GM23248 (cell line): ENCODE measurements at regions not wholly inside any gene's neighbourhood (a gene's known extent, or its start where the extent isn't known, plus 50 kb on each side); places are given as distances from the start of the nearest gene placed in this dataset.

Experiments
- DNase-seq: peaks from one replicate; pipeline ENCODE4 v3.0.0-alpha.2; 2015
- H2AFZ ChIP-seq: fragments of 200-600 bp; sonication (generic); 2 replicates; pipeline ENCODE4 v1.6.1; 2016; ENCODE audit warnings: antibody characterized with exemption
- H3F3A ChIP-seq: fragments of 200-600 bp; sonication (generic); 2 replicates; pipeline ENCODE4 v1.6.1; 2016; ENCODE audit warnings: mild to moderate bottlenecking, antibody characterized with exemption, mixed run types; ENCODE audit not compliant: insufficient read depth
- H3K27ac ChIP-seq: fragments of 200-600 bp; sonication (generic); 2 replicates; pipeline ENCODE4 v1.5.1; 2016; ENCODE audit warnings: mild to moderate bottlenecking
- H3K27me3 ChIP-seq: fragments of 200-600 bp; sonication (generic); replicated peaks from 2 replicates; pipeline ENCODE4 v1.6.1; 2016; ENCODE audit warnings: mild to moderate bottlenecking; ENCODE audit not compliant: insufficient read depth
- H3K36me3 ChIP-seq: fragments of 200-600 bp; sonication (generic); 2 replicates; pipeline ENCODE4 v1.6.1; 2016; ENCODE audit warnings: low read depth, mild to moderate bottlenecking
- H3K4me1 ChIP-seq: fragments of 200-600 bp; sonication (generic); 2 replicates; pipeline ENCODE4 v1.6.1; 2016; ENCODE audit warnings: mild to moderate bottlenecking; ENCODE audit not compliant: insufficient read depth
- H3K4me2 ChIP-seq: fragments of 200-600 bp; sonication (generic); one replicate; pipeline ENCODE4 v1.6.1; 2016; ENCODE audit warnings: mild to moderate bottlenecking; ENCODE audit not compliant: unreplicated experiment
- H3K4me3 ChIP-seq: fragments of 200-600 bp; sonication (generic); 2 replicates; pipeline ENCODE4 v1.5.1; 2016; ENCODE audit warnings: mild to moderate bottlenecking
- H3K79me2 ChIP-seq: fragments of 200-600 bp; sonication (generic); 2 replicates; pipeline ENCODE4 v1.6.1; 2016; ENCODE audit warnings: mild to moderate bottlenecking; ENCODE audit not compliant: insufficient read depth
- H3K9ac ChIP-seq: fragments of 200-600 bp; sonication (generic); 2 replicates; pipeline ENCODE4 v1.6.1; 2016; ENCODE audit warnings: mild to moderate bottlenecking
- H3K9me2 ChIP-seq: fragments of 200-600 bp; sonication (generic); 2 replicates; pipeline ENCODE4 v1.6.1; 2016; ENCODE audit warnings: mixed run types, mild to moderate bottlenecking, moderate library complexity; ENCODE audit not compliant: insufficient read depth
- H3K9me3 ChIP-seq: fragments of 200-600 bp; sonication (generic); one replicate; pipeline ENCODE4 v1.6.1; 2017; ENCODE audit warnings: low read depth
- H4K20me1 ChIP-seq: fragments of 200-600 bp; sonication (generic); 2 replicates; pipeline ENCODE4 v1.6.0; 2016; ENCODE audit not compliant: insufficient read depth
- EZH2 ChIP-seq: fragments of 200-600 bp; sonication (generic); IDR thresholded peaks from 2 replicates; pipeline ENCODE4 v1.6.1; 2018; ENCODE audit warnings: antibody characterized with exemption, mild to moderate bottlenecking; ENCODE audit not compliant: insufficient read depth, poor library complexity, severe bottlenecking
- EZH2phosphoT487 ChIP-seq: fragments of 200-600 bp; sonication (generic); IDR thresholded peaks from 2 replicates; pipeline ENCODE4 v1.6.1; 2018; ENCODE audit warnings: antibody characterized with exemption, moderate library complexity, mild to moderate bottlenecking, low read depth; ENCODE audit not compliant: insufficient read depth
- WGBS, 2 experiments: methylation state at CpG; one replicate each; pipeline ENCODE4 v1.1.6; 2015 to 2017; ENCODE audit warnings: low lambda C conversion rate in 2 of 2, low coverage in 1 of 2; ENCODE audit errors: missing lambda C conversion rate in 2 of 2; 5-methylcytosine and 5-hydroxymethylcytosine counted together
- in situ Hi-C: fragments of 300-500 bp; cut with MboI; formaldehyde crosslinking; loops from 2 replicates; pipeline ENCODE4 v1.15.0; 2020

DNA sequence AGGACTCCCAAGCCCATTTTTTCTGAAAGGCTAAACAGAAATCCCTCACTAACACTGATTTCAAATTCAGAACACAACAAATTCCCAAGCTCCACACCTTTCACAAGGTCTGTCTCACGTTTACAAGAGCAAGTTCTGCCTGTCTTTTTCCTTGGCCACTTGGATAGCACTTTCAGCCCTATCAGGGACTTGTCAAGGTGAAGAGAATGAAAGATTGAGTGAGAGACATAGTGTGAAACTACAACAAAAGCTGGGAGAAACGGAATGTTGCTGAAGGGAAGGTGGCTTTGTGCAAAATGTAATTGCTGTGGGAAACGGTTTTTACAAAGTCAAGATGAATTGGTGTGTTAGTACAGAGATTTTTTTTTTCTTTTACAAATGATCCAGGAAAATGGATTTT is 89.4 kb upstream of the GATA6 start:
- no peak overlapping the region for H2AFZ ChIP-seq
- in situ Hi-C loops, result no loop called here
- no peaks in the 10 kb centered on the region for H3K4me1 ChIP-seq
- no peak for DNase-seq
- 1 to 4% methylated on average over 3 of the region's 3 CpGs for WGBS, 2 experiments
- H3K27me3 ChIP-seq, result peaks cover 17% of the 10 kb centered on the region
- H4K20me1 ChIP-seq, result no peaks in the 10 kb centered on the region
- no peak for TF ChIP-seq EZH2phosphoT487
- TF ChIP-seq EZH2, result no peak
- H3K36me3 ChIP-seq, result no peaks in the 10 kb centered on the region
- H3F3A ChIP-seq, result no peaks in the 10 kb centered on the region
- no peak overlapping the region for H3K4me3 ChIP-seq
- no peak overlapping the region for H3K4me2 ChIP-seq
- H3K79me2 ChIP-seq, result no peaks in the 10 kb centered on the region
- no peaks in the 10 kb centered on the region for H3K9me2 ChIP-seq
- no peak overlapping the region for H3K27ac ChIP-seq
- no peaks in the 10 kb centered on the region for H3K9me3 ChIP-seq
- no peak overlapping the region for H3K9ac ChIP-seq

DNA sequence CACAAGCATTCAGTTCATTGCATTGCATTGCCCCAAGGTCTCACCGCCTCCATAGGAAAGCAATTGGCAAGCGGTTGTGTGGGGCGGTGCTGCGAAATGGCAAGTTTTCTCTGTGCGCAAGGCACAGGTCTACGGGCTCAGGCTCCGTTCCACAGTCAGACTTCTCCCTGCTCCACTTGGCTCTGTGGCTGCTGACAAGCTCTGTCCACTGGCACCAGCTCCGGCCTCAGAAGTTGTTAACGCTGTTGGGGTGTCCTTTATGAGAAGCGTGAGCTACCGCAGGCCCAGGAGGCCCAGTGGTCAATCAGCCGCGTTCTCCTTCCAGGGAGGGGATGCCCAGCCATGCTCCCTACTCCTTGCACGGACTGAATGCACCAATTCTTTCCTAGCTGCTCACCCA is 87.0 kb upstream of the GATA6 start:
- Histone ChIP-seq H3K79me2 (no peaks in the 10 kb centered on the region), H4K20me1 (no peaks in the 10 kb centered on the region), H3K4me1 (no peaks in the 10 kb centered on the region), H3K9ac (no peak overlapping the region), H3K4me2 (no peak overlapping the region), H3K4me3 (no peak overlapping the region), H3F3A (no peaks in the 10 kb centered on the region), H3K27ac (no peak overlapping the region), H2AFZ (no peak overlapping the region), H3K9me3 (no peaks in the 10 kb centered on the region), H3K9me2 (no peaks in the 10 kb centered on the region), H3K27me3 (peaks cover 29% of the 10 kb centered on the region), H3K36me3 (no peaks in the 10 kb centered on the region)
- TF ChIP-seq EZH2phosphoT487 (no peak), EZH2 (no peak)
- WGBS, 2 experiments, result 80 to 81% methylated on average over 14 of the region's 14 CpGs
- no peak for DNase-seq
- in situ Hi-C loops, result no loop called here

DNA sequence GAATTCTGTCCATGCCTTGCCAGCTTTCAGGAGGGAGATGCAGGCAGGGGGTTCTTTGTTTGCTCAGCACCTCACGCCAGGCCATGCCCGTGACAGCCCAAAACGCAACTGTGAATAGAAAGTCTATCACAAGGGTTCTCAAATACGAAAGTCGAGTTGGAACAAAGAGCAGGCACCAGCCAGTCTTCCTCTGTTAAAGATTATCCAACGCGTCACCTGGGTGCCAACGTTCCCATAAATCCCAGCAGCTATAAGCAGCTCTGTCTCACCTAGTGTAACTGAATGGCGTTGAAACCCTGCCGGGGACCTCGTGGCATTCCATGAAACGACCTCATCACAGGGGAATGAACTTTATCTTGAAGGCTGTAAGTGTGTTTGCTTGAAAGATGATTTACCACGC is 84.8 kb upstream of the GATA6 start:
- Histone ChIP-seq H3K9me3 (no peaks in the 10 kb centered on the region), H2AFZ (no peak overlapping the region), H4K20me1 (no peaks in the 10 kb centered on the region), H3K27ac (no peak overlapping the region), H3K9ac (no peak overlapping the region), H3K4me2 (no peak overlapping the region), H3K4me1 (no peaks in the 10 kb centered on the region), H3F3A (no peaks in the 10 kb centered on the region), H3K9me2 (no peaks in the 10 kb centered on the region), H3K4me3 (no peak overlapping the region), H3K27me3 (peaks cover 44% of the 10 kb centered on the region), H3K79me2 (no peaks in the 10 kb centered on the region), H3K36me3 (no peaks in the 10 kb centered on the region)
- TF ChIP-seq EZH2 (no peak), EZH2phosphoT487 (no peak)
- no peak for DNase-seq
- in situ Hi-C loops, result no loop called here
- WGBS, 2 experiments, result 43 to 45% methylated on average over 13 of the region's 13 CpGs

DNA sequence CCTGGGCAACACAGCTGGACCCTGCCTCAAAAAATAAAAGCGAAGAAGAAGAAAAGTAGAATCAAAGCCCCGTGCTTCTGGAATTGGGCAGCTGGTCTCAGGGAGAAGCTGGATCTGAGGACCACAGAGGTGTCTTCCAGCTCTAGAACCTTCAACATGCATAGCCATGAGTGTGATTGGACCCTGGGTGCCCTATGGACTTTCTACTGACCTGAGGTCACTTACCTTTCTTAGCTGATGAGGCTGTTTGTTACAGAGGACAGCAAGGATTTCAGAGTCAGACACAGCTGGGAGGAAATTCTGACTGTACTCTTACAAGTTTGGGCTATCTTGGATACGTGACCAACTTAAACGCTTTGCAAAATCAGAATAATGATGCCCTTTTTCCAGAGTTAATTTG is 82.4 kb upstream of the GATA6 start:
- in situ Hi-C loops, result no loop called here
- Histone ChIP-seq H3K79me2 (no peaks in the 10 kb centered on the region), H2AFZ (no peak overlapping the region), H3F3A (no peaks in the 10 kb centered on the region), H3K9ac (no peak overlapping the region), H3K9me3 (no peaks in the 10 kb centered on the region), H3K27ac (no peak overlapping the region), H4K20me1 (no peaks in the 10 kb centered on the region), H3K4me3 (no peak overlapping the region), H3K9me2 (no peaks in the 10 kb centered on the region), H3K36me3 (no peaks in the 10 kb centered on the region), H3K27me3 (peaks cover 42% of the 10 kb centered on the region), H3K4me2 (no peak overlapping the region), H3K4me1 (no peaks in the 10 kb centered on the region)
- 59 to 69% methylated on average over 4 of the region's 4 CpGs for WGBS, 2 experiments
- DNase-seq, result no peak
- TF ChIP-seq EZH2, result no peak

- 35 to 39% methylated on average over 7 of the region's 7 CpGs for WGBS, 2 experiments
Observed at GRCh38 chr18:22088029-22088428, 81.4 kb upstream of the GATA6 start.

More at GRCh38 chr18:22088029-22088428, 81.4 kb upstream of the GATA6 start:
- H3K9me2 ChIP-seq, result no peaks in the 10 kb centered on the region
- no peak overlapping the region for H3K4me3 ChIP-seq
- H2AFZ ChIP-seq, result no peak overlapping the region
- H3K9me3 ChIP-seq, result no peaks in the 10 kb centered on the region
- in situ Hi-C loops, result no loop called here
- H3K4me1 ChIP-seq, result no peaks in the 10 kb centered on the region
- peaks cover 42% of the 10 kb centered on the region for H3K27me3 ChIP-seq
- DNase-seq, result no peak
- no peak overlapping the region for H3K9ac ChIP-seq
- TF ChIP-seq EZH2 (no peak), EZH2phosphoT487 (no peak)
- no peak overlapping the region for H3K27ac ChIP-seq
- no peaks in the 10 kb centered on the region for H3F3A ChIP-seq
- H3K79me2 ChIP-seq, result no peaks in the 10 kb centered on the region
- H3K36me3 ChIP-seq, result no peaks in the 10 kb centered on the region
- no peak overlapping the region for H3K4me2 ChIP-seq
- no peaks in the 10 kb centered on the region for H4K20me1 ChIP-seq
